RWPE1 (cell line): ENCODE measurements at regions not wholly inside any gene's neighbourhood (a gene's known extent, or its start where the extent isn't known, plus 50 kb on each side); places are given as distances from the start of the nearest gene placed in this dataset.
"Not testable (repeated sequence)": the region's sequence is repeated elsewhere in the genome, so short reads cannot be mapped to it uniquely, and the experiment has no call there.

Experiments
- CTCF ChIA-PET: fragments of 350-600 bp; sonication (Branson Sonifier 250); formaldehyde crosslinking; extraction: SDS; loops from one replicate; lab custom pipeline; 2021; lab: Yijun Ruan, JAX
- POLR2A ChIA-PET: fragments of 400-600 bp; formaldehyde crosslinking; extraction: SDS; loops from one replicate; lab custom pipeline; 2020; ENCODE audit warnings: antibody characterized with exemption; ENCODE audit not compliant: low non-redundant PET; lab: Yijun Ruan, JAX
- DNase-seq: peaks from one replicate; pipeline ENCODE4 v3.0.0; 2012; ENCODE audit warnings: low spot score
- H3K27ac ChIP-seq: fragments of 450-650 bp; 2 replicates; pipeline ENCODE4 v1.5.1; 2017
- CTCF ChIP-seq: fragments of 450-650 bp; conservative IDR thresholded peaks from 2 replicates; pipeline ENCODE4 v1.5.1; 2017; ENCODE audit warnings: low read depth, mild to moderate bottlenecking

GRCh38 chr12:124645530-124646244 lies 78.3 kb upstream of the NCOR2 start:
- no peak for TF ChIP-seq CTCF
- H3K27ac ChIP-seq, result 0 out of 2 replicates have a peak overlapping the region, but pooled peaks have one; percentile 7
- no peak for DNase-seq
- POLR2A ChIA-PET, result no interaction called here
- CTCF ChIA-PET, result no interaction called here

DNA sequence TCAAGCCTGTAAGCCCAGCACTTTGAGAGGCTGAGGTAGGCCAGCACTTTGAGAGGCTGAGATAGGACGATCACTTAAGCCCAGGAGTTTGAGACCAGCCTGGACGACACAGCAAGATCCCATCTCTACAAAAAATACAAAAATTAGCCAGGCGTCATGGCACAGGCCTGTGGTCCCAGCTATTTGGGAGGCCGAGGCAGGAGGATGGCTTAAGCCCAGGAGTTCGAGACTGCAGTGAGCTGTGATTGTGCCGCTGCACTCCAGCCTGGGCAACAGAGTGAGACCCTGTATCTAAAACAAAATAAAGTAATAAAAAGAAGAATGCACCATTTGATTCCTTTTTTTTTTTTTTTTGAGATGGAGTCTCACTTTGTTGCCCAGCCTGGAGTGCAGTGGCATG lies 76.4 kb upstream of the NCOR2 start:
- CTCF ChIA-PET, DNase-seq, H3K27ac ChIP-seq: not testable (repeated sequence)
- POLR2A ChIA-PET, result interaction anchor here (0.5 kb wide), 1 partner anchor 125 kb away, joined by 3 read pairs; no protein-coding TSS in a partner anchor

- POLR2A ChIA-PET, result no interaction called here
- no peak overlapping the region for H3K27ac ChIP-seq
- CTCF ChIA-PET, result no interaction called here
- no peak for DNase-seq
- no peak for TF ChIP-seq CTCF
Measured at GRCh38 chr12:124642105-124642504, 74.7 kb upstream of the NCOR2 start.

- ChIA-PET CTCF (no interaction called here), POLR2A (no interaction called here)
- no peak for TF ChIP-seq CTCF
- DNase-seq, result no peak
- H3K27ac ChIP-seq, result peak overlapping the region; percentile 26; the same call in 1 of the 2 replicates
Measured at GRCh38 chr12:124641591-124641990, 74.2 kb upstream of the NCOR2 start.

DNA sequence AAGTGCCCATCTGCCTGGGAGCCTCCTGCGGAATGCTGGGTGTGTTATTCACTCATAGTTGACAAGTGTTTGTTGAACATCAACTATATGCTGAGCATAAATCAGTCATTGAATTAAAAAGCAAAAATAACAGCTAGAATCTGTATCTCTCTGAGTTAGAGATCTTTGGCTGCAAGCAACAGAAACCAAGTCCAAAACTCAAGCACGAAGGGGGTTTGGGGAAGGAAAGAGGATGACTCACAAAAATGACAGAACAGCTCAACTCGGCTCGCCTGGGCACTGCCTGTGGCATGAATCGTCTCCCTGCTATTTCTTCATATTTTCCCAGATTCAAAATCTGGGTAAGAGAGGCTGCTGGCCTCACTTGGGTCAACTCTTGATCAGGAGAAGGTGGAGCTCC lies 72.6 kb upstream of the NCOR2 start:
- peak overlapping the region; percentile 77 for H3K27ac ChIP-seq
- DNase-seq, result peak; percentile 68
- POLR2A ChIA-PET, result no interaction called here
- CTCF ChIA-PET, result interaction anchor here (0.5 kb wide), 1 partner anchor 222 kb away, joined by 4 read pairs; no protein-coding TSS in a partner anchor
- TF ChIP-seq CTCF, result no peak

GRCh38 chr12:124639122-124639806 lies 71.9 kb upstream of the NCOR2 start:
- H3K27ac ChIP-seq, result peak overlapping the region; percentile 96
- no peak for TF ChIP-seq CTCF
- no peak for DNase-seq
- ChIA-PET CTCF (no interaction called here), POLR2A (no interaction called here)

- ChIA-PET POLR2A (no interaction called here), CTCF (interaction anchor here (0.6 kb wide), 1 partner anchor 45 kb away, joined by 3 read pairs; no protein-coding TSS in a partner anchor)
- no peak for TF ChIP-seq CTCF
- H3K27ac ChIP-seq, result peak overlapping the region; percentile 96
- peak; percentile 67 for DNase-seq
Measured at GRCh38 chr12:124637581-124637981, 70.2 kb upstream of the NCOR2 start.
